NB4 (cell line): ENCODE measurements at regions not wholly inside any gene's neighbourhood (a gene's known extent, or its start where the extent isn't known, plus 50 kb on each side); places are given as distances from the start of the nearest gene placed in this dataset.
A peak's percentile ranks its signal among the peaks of the same experiment; 100 is the strongest.
"Not testable (repeated sequence)": the region's sequence is repeated elsewhere in the genome, so short reads cannot be mapped to it uniquely, and the experiment has no call there.

Experiments
- DNase-seq: peaks from one replicate; pipeline ENCODE4 v3.0.0; 2010; ENCODE audit warnings: low read depth
- H3K4me3 ChIP-seq: one replicate; pipeline ENCODE4 v1.5.1; 2011; ENCODE audit warnings: mild to moderate bottlenecking, low read depth, low read length, moderate library complexity
- CTCF ChIP-seq: IDR thresholded peaks from one replicate; pipeline ENCODE4 v1.5.1; 2012; ENCODE audit warnings: low read depth, low read length
- MAX ChIP-seq: IDR thresholded peaks from 2 replicates; pipeline ENCODE4 v1.6.1; 2011; ENCODE audit warnings: low read depth, low read length
- MYC ChIP-seq: IDR thresholded peaks from 2 replicates; pipeline ENCODE4 v1.6.1; 2011; ENCODE audit warnings: low read depth, low read length
- POLR2A ChIP-seq: IDR thresholded peaks from 2 replicates; pipeline ENCODE4 v1.6.1; 2011; ENCODE audit warnings: mild to moderate bottlenecking; ENCODE audit not compliant: insufficient read length; ENCODE audit errors: extremely low read depth

DNA sequence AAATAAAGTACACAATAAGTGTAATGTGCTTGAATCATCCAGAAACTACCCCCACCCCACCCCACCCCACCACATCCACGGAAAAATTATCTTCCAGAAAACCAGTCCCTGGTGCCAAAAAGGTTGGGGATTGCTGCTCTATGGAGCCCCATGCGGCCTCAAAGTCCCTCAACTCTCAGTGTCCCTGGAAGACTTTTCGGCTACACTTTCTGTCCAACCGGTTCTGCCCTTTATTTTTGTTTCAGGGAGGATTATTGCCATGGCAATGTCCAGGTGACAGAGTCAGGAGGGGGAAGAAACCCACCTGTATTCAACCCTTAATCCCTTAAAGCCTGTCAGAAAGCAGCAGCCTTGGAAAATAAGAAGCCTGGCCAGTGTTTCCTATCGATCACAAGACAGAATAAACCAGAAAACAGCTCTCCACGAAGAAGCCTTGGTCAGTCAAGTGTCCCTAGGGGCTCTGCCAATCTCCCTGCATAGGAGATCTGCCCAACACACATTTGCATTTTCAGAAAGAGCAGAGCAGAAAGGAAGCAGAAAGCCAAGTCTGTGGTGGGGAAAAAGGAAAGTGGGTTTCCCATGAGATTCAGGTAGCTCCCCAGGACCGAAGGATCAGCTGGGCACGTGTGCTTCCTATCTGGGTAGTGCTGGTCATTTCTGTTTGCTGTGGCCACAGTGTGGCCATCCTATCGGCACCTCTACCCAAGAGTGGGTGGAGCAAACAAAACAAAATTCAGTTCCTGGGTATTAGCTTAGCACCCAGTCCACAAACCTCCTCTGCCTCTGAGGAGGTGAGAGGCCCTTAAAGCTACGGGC lies 342.7 kb downstream of the SOX9 start:
- TF ChIP-seq POLR2A (no peak), MAX (no peak), MYC (no peak)
- DNase-seq: no peak
- no peak overlapping the region for H3K4me3 ChIP-seq

GRCh38 chr17:72464221-72464620 lies 343.4 kb downstream of the SOX9 start:
- not testable (repeated sequence) for DNase-seq, H3K4me3 ChIP-seq

- H3K4me3 ChIP-seq: no peak overlapping the region
- peak; percentile 49 for DNase-seq
These were observed 344.6 kb downstream of the SOX9 start for GRCh38 chr17:72465191-72466024.

DNA sequence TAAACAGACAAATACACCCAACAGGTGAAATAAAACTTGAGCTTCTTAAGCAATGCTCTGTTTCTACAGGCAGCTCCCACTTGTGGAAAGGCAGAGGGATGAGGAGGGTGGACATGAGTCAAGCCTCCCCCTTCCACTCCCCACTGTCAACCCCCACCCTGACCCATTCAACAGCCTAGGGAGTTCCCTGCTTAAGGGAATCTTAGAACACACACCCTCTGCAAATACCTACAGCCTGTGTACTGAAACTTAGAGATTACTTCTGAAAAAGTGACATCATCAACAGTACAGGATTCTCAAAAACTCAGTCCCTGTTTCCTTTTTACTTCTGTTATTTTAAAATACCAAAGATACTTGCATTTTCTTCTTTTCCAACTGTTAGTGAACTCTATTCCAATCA lies 345.4 kb downstream of the SOX9 start:
- DNase-seq: no peak
- TF ChIP-seq MYC: no peak
- TF ChIP-seq CTCF: no peak
- TF ChIP-seq MAX: no peak
- no peak for TF ChIP-seq POLR2A
- H3K4me3 ChIP-seq: no peak overlapping the region

More at GRCh38 chr17:72465191-72466024, 344.6 kb downstream of the SOX9 start:
- TF ChIP-seq CTCF (no peak), POLR2A (no peak), MYC (no peak)

DNA sequence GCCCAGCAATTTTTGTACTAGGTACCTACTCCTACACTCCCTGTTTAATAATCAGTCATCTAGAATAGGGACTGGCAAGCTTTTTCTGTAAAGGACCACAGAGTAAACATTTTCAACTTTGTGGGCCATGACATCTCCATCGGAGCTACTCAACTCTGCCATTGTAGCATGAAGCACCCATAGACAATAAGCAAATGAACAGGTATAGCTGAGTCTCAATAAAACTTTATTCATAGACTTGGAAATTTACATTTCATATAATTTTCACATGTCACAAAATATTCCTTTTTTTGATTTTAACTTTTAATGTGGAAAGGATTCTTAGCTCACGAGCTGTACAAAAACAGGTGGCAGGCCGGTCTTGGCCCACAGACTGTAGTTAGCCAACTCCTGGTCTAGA lies 345.8 kb downstream of the SOX9 start:
- no peak overlapping the region for H3K4me3 ChIP-seq
- TF ChIP-seq MYC: no peak
- TF ChIP-seq MAX: no peak
- no peak for TF ChIP-seq CTCF
- TF ChIP-seq POLR2A: no peak

GRCh38 chr17:72467841-72468653 lies 347.2 kb downstream of the SOX9 start:
- no peak for DNase-seq
- TF ChIP-seq MYC: no peak
- TF ChIP-seq CTCF: no peak
- no peak for TF ChIP-seq MAX
- TF ChIP-seq POLR2A: no peak
- H3K4me3 ChIP-seq: no peak overlapping the region

More for the DNA sequence above, 345.8 kb downstream of the SOX9 start:
- DNase-seq: no peak
